ENCODE measurements at regions not wholly inside any gene's neighbourhood (a gene's known extent, or its start where the extent isn't known, plus 50 kb on each side); places are given as distances from the start of the nearest gene placed in this dataset.

GRCh38 chr1:34320053-34320669 is 143.5 kb downstream of the C1orf94 start:
- TF ChIP-seq NPAS2 (CRISPR knock-in tag; IDR thresholded peaks at IDR 0.05; ENCODE audit: borderline replicate concordance) (no peak), CTCF (IDR thresholded peaks at IDR 0.05) (no peak)
